Neural progenitor cell (in vitro differentiated cells): ENCODE measurements at regions not wholly inside any gene's neighbourhood (a gene's known extent, or its start where the extent isn't known, plus 50 kb on each side); places are given as distances from the start of the nearest gene placed in this dataset.

ENCODE experiments used
- CTCF ChIP-seq: fragments of 200-600 bp; sonication (generic); IDR thresholded peaks from 2 replicates; pipeline ENCODE4 v1.5.1; 2017; ENCODE audit warnings: antibody characterized with exemption, mild to moderate bottlenecking
- EZH2phosphoT487 ChIP-seq: fragments of 200-600 bp; sonication (generic); IDR thresholded peaks from 2 replicates; pipeline ENCODE4 v1.6.1; 2017; ENCODE audit warnings: antibody characterized with exemption

- TF ChIP-seq CTCF (peak; percentile 80), EZH2phosphoT487 (no peak)
Observed at GRCh38 chr13:60329221-60329923, 67.6 kb upstream of the TDRD3 start.
